ENCODE measurements at regions not wholly inside any gene's neighbourhood (a gene's known extent, or its start where the extent isn't known, plus 50 kb on each side); places are given as distances from the start of the nearest gene placed in this dataset.

DNA sequence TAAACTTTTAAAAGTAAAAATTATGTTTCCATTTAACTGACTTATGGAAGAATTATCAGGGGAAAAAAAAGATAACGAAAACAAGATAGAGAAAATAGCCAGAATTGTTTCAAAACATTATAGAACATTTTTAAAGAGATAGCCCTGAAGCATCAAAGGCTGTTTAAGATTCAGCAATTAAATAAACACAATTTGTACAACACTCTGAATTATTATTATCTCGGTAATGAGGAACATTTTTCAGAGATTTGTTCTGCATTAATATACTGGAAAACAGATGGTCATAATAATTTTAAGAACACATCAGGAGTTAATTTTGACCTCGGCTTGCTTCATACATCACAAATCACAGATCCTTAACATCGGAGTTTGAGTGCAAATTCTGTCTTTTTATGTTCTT is 643.8 kb downstream of the SORCS1 start:
- no peak for FAIRE-seq
- whole genome bisulfite sequencing, 3 donors, result 73 to 79% (median 74%) methylated on average over 4 of the region's 4 CpGs
- no peak for DNase-seq
- Histone ChIP-seq H3K27ac (ENCODE audit: low read depth in 1 of 3, low read length in 2 of 3) (no peak overlapping the region), H3K27me3 (ENCODE audit: control insufficient read depth in 3 of 3, insufficient read depth in 3 of 3, low read length in 3 of 3) (no peaks in the 10 kb centered on the region), H3K4me3 (ENCODE audit: low read depth in 1 of 3, low read length in 3 of 3) (no peak overlapping the region), H3K9me3 (ENCODE audit: control insufficient read depth in 2 of 2, insufficient read depth in 1 of 2, low read depth in 1 of 2, low read length in 1 of 2) (no peaks in the 10 kb centered on the region), H3K36me3 (ENCODE audit: control insufficient read depth in 3 of 3, insufficient read depth in 2 of 3, low read depth in 1 of 3, low read length in 3 of 3) (no peaks in the 10 kb centered on the region), H3K4me1 (ENCODE audit: control insufficient read depth in 3 of 3, insufficient read depth in 2 of 3, low read depth in 1 of 3, low read length in 2 of 3) (no peaks in the 10 kb centered on the region)

- DNase-seq (no peak), FAIRE-seq (no peak)
- no peaks in the 10 kb centered on the region for H3K36me3 ChIP-seq (ENCODE audit: control insufficient read depth in 3 of 3, insufficient read depth in 2 of 3, low read depth in 1 of 3, low read length in 3 of 3)
- H3K27ac ChIP-seq (ENCODE audit: low read depth in 1 of 3, low read length in 2 of 3), result no peak overlapping the region
- no peaks in the 10 kb centered on the region for H3K4me1 ChIP-seq (ENCODE audit: control insufficient read depth in 3 of 3, insufficient read depth in 2 of 3, low read depth in 1 of 3, low read length in 2 of 3)
- 49 to 63% (median 56%) methylated on average over 2 of the region's 2 CpGs for WGBS, 3 donors
- H3K9me3 ChIP-seq (ENCODE audit: control insufficient read depth in 2 of 2, insufficient read depth in 1 of 2, low read depth in 1 of 2, low read length in 1 of 2), result no peaks in the 10 kb centered on the region
- H3K27me3 ChIP-seq (ENCODE audit: control insufficient read depth in 3 of 3, insufficient read depth in 3 of 3, low read length in 3 of 3), result no peaks in the 10 kb centered on the region
- H3K4me3 ChIP-seq (ENCODE audit: low read depth in 1 of 3, low read length in 3 of 3), result no peak overlapping the region
These were observed 645.0 kb downstream of the SORCS1 start for GRCh38 chr10:106519376-106520030.

GRCh38 chr10:106515206-106515790 is 649.2 kb downstream of the SORCS1 start:
- DNase-seq (no peak), FAIRE-seq (no peak)
- no peaks in the 10 kb centered on the region for H3K36me3 ChIP-seq (ENCODE audit: control insufficient read depth in 3 of 3, insufficient read depth in 2 of 3, low read depth in 1 of 3, low read length in 3 of 3)
- no peaks in the 10 kb centered on the region for H3K4me1 ChIP-seq (ENCODE audit: control insufficient read depth in 3 of 3, insufficient read depth in 2 of 3, low read depth in 1 of 3, low read length in 2 of 3)
- no peaks in the 10 kb centered on the region for H3K27me3 ChIP-seq (ENCODE audit: control insufficient read depth in 3 of 3, insufficient read depth in 3 of 3, low read length in 3 of 3)
- WGBS, 3 donors, result 68 to 72% (median 69%) methylated on average over 6 of the region's 6 CpGs
- H3K9me3 ChIP-seq (ENCODE audit: control insufficient read depth in 2 of 2, insufficient read depth in 1 of 2, low read depth in 1 of 2, low read length in 1 of 2), result no peaks in the 10 kb centered on the region
- no peak overlapping the region for H3K4me3 ChIP-seq (ENCODE audit: low read depth in 1 of 3, low read length in 3 of 3)
- H3K27ac ChIP-seq (ENCODE audit: low read depth in 1 of 3, low read length in 2 of 3), result no peak overlapping the region

DNA sequence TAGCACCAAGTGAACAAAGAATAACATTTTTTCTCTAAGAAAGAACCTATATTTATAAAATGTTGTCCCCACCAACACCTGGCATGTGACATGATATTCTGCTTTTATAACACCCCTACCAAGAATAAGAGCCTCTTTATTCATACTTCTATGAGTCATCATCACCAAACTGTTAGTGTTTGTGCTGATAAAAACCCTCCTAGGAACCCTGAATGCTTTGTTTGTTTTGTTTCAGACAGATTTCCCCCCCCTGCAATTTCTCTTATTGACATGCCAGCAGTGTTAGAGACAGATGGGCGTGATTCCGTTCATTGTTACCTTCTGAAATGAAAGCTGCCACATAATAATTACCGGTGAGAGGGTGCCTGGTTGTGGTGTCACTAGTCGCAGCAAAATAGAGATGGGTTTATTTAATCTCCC is 651.1 kb downstream of the SORCS1 start:
- 8 to 30% (median 26%) methylated on average over 4 of the region's 4 CpGs for WGBS, 3 donors
- DNase-seq (no peak), FAIRE-seq (no peak)
- Histone ChIP-seq H3K9me3 (ENCODE audit: control insufficient read depth in 2 of 2, insufficient read depth in 1 of 2, low read depth in 1 of 2, low read length in 1 of 2) (no peaks in the 10 kb centered on the region), H3K27me3 (ENCODE audit: control insufficient read depth in 3 of 3, insufficient read depth in 3 of 3, low read length in 3 of 3) (no peaks in the 10 kb centered on the region), H3K27ac (ENCODE audit: low read depth in 1 of 3, low read length in 2 of 3) (no peak overlapping the region), H3K4me1 (ENCODE audit: control insufficient read depth in 3 of 3, insufficient read depth in 2 of 3, low read depth in 1 of 3, low read length in 2 of 3) (no peaks in the 10 kb centered on the region), H3K36me3 (ENCODE audit: control insufficient read depth in 3 of 3, insufficient read depth in 2 of 3, low read depth in 1 of 3, low read length in 3 of 3) (no peaks in the 10 kb centered on the region), H3K4me3 (ENCODE audit: low read depth in 1 of 3, low read length in 3 of 3) (no peak overlapping the region)

DNA sequence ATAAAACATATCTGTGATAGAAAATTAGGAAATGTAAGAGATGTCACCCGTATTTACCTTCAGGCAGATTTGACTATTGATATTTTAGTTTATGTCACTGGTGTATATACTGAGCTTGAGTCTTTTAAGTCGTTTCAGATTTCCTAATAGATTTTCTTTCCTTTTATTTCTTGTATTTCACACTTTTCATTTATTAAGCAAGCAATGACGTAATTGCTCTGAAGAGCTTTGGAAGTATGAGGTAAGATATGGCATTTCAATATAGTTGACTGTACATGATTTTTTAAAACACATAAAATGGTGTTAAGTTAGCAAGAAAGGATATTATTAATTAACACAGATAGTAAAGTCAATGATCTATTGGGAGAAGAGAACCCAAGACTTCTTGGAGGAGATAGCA is 652.6 kb downstream of the SORCS1 start:
- no peaks in the 10 kb centered on the region for H3K27me3 ChIP-seq (ENCODE audit: control insufficient read depth in 3 of 3, insufficient read depth in 3 of 3, low read length in 3 of 3)
- no peaks in the 10 kb centered on the region for H3K36me3 ChIP-seq (ENCODE audit: control insufficient read depth in 3 of 3, insufficient read depth in 2 of 3, low read depth in 1 of 3, low read length in 3 of 3)
- no peaks in the 10 kb centered on the region for H3K9me3 ChIP-seq (ENCODE audit: control insufficient read depth in 2 of 2, insufficient read depth in 1 of 2, low read depth in 1 of 2, low read length in 1 of 2)
- DNase-seq (no peak), FAIRE-seq (no peak)
- 70 to 74% (median 71%) methylated on average over 3 of the region's 3 CpGs for whole genome bisulfite sequencing, 3 donors
- no peak overlapping the region for H3K4me3 ChIP-seq (ENCODE audit: low read depth in 1 of 3, low read length in 3 of 3)
- H3K27ac ChIP-seq (ENCODE audit: low read depth in 1 of 3, low read length in 2 of 3), result no peak overlapping the region
- H3K4me1 ChIP-seq (ENCODE audit: control insufficient read depth in 3 of 3, insufficient read depth in 2 of 3, low read depth in 1 of 3, low read length in 2 of 3), result no peaks in the 10 kb centered on the region

GRCh38 chr10:106508950-106509349 is 655.6 kb downstream of the SORCS1 start:
- no peak for FAIRE-seq
- no peak overlapping the region for H3K4me3 ChIP-seq (ENCODE audit: low read depth in 1 of 3, low read length in 3 of 3)
- H3K27ac ChIP-seq (ENCODE audit: low read depth in 1 of 3, low read length in 2 of 3), result no peak overlapping the region
- no peaks in the 10 kb centered on the region for H3K27me3 ChIP-seq (ENCODE audit: control insufficient read depth in 3 of 3, insufficient read depth in 3 of 3, low read length in 3 of 3)
- no peaks in the 10 kb centered on the region for H3K9me3 ChIP-seq (ENCODE audit: control insufficient read depth in 2 of 2, insufficient read depth in 1 of 2, low read depth in 1 of 2, low read length in 1 of 2)
- 78 to 83% (median 81%) methylated on average over 1 of the region's 1 CpG for WGBS, 3 donors
- H3K4me1 ChIP-seq (ENCODE audit: control insufficient read depth in 3 of 3, insufficient read depth in 2 of 3, low read depth in 1 of 3, low read length in 2 of 3), result no peaks in the 10 kb centered on the region
- no peak for DNase-seq
- no peaks in the 10 kb centered on the region for H3K36me3 ChIP-seq (ENCODE audit: control insufficient read depth in 3 of 3, insufficient read depth in 2 of 3, low read depth in 1 of 3, low read length in 3 of 3)

GRCh38 chr10:106506526-106507283 is 657.8 kb downstream of the SORCS1 start:
- 68 to 78% (median 71%) methylated on average over 6 of the region's 6 CpGs for WGBS, 3 donors
- Histone ChIP-seq H3K4me1 (ENCODE audit: control insufficient read depth in 3 of 3, insufficient read depth in 2 of 3, low read depth in 1 of 3, low read length in 2 of 3) (no peaks in the 10 kb centered on the region), H3K4me3 (ENCODE audit: low read depth in 1 of 3, low read length in 3 of 3) (no peak overlapping the region), H3K27me3 (ENCODE audit: control insufficient read depth in 3 of 3, insufficient read depth in 3 of 3, low read length in 3 of 3) (no peaks in the 10 kb centered on the region), H3K9me3 (ENCODE audit: control insufficient read depth in 2 of 2, insufficient read depth in 1 of 2, low read depth in 1 of 2, low read length in 1 of 2) (no peaks in the 10 kb centered on the region), H3K36me3 (ENCODE audit: control insufficient read depth in 3 of 3, insufficient read depth in 2 of 3, low read depth in 1 of 3, low read length in 3 of 3) (no peaks in the 10 kb centered on the region), H3K27ac (ENCODE audit: low read depth in 1 of 3, low read length in 2 of 3) (no peak overlapping the region)
- DNase-seq, result no peak
- no peak for FAIRE-seq

DNA sequence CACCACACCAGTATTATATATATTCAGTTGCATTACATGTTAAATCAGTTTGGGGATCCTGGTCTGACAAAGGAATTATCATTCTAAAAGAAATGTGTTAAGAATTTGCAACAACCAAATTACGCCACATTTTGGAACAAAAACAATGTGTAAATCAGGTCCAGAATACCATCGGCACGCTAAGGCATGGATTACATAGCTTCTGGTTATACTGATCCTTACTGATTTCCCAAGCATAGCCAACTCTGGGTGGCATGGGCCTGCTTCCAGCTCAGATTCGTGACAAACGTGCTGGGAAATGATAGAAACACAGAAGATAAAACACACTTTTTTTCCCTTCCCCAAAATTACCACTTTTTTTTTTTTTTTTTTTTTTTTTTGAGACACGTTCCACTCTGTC is 660.0 kb downstream of the SORCS1 start:
- no peaks in the 10 kb centered on the region for H3K36me3 ChIP-seq (ENCODE audit: control insufficient read depth in 3 of 3, insufficient read depth in 2 of 3, low read depth in 1 of 3, low read length in 3 of 3)
- no peak for DNase-seq
- 73 to 87% (median 80%) methylated on average over 6 of the region's 6 CpGs for WGBS, 3 donors
- no peaks in the 10 kb centered on the region for H3K9me3 ChIP-seq (ENCODE audit: control insufficient read depth in 2 of 2, insufficient read depth in 1 of 2, low read depth in 1 of 2, low read length in 1 of 2)
- no peak overlapping the region for H3K27ac ChIP-seq (ENCODE audit: low read depth in 1 of 3, low read length in 2 of 3)
- peaks cover 0 to 1% (median 0%) of the 10 kb centered on the region in 3 donors for H3K4me1 ChIP-seq (ENCODE audit: control insufficient read depth in 3 of 3, insufficient read depth in 2 of 3, low read depth in 1 of 3, low read length in 2 of 3)
- no peaks in the 10 kb centered on the region for H3K27me3 ChIP-seq (ENCODE audit: control insufficient read depth in 3 of 3, insufficient read depth in 3 of 3, low read length in 3 of 3)
- FAIRE-seq, result no peak
- no peak overlapping the region for H3K4me3 ChIP-seq (ENCODE audit: low read depth in 1 of 3, low read length in 3 of 3)
